ENCODE measurements at regions not wholly inside any gene's neighbourhood (a gene's known extent, or its start where the extent isn't known, plus 50 kb on each side); places are given as distances from the start of the nearest gene placed in this dataset.

DNA sequence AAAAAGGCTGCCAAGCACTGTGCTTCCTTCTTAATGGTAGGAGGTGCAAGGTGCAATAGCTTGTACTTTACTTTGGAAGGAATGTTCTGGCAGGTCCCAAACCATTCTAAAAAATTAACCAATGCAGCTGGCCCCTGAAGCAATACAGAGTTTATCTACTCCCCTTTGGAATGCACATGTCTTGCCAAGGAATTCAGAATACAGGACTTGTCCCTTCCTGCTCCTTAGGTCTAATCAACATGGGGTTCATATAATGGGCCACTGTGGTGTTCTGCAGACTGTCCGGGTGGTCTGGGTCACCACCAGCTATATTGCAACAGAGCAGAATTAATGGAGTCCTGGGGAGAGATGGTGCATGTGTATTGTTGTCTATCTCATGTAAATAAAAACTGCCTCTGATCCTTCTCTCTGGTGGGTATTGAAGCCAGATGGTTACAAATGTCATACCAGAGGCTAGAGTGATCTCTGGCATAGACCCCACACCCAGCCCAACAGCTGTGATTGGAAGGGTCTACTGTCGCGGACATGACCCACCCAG is 112.8 kb downstream of the RIPK4 start:
- H3K27ac ChIP-seq = no peak overlapping the region
- 85 to 91% methylated on average over 3 of the region's 3 CpGs for WGBS, 2 donors

DNA sequence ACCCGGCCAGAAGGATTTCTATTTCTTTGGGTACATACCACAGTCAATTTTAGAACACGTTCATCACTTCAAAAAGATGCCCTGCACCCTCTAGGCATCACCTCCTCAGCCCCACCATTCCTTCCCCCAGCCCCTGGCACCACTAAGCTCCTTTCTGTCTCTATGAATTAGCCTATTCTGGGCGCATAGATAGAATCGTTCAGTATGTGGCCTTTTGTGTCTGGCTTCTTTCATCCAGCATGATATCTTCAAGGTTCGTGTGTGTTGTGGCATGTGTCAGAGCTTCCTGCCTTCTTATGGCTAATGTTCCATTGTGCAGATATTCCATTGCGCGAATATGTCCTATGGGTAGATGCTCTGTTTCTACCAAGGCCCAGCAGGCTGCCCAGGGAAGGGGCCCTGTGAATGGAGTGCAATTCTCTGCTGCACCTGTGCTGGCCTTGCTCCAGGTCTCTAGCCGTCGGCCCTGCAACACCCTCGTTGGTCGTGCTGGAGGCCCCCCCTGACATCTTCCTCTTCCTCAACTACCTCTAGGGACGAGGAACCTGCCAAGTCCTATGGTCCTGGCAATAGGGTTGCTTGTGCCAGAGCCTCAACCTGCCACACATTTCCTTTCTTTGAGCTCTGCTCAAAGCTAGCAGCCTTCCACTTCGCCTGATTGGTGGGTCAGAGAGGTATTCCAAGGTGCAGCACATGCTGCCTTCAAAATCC is 113.5 kb downstream of the RIPK4 start:
- intact Hi-C loops (cut with DNase I) = no loop called here
- TF ChIP-seq, protein P1, sequence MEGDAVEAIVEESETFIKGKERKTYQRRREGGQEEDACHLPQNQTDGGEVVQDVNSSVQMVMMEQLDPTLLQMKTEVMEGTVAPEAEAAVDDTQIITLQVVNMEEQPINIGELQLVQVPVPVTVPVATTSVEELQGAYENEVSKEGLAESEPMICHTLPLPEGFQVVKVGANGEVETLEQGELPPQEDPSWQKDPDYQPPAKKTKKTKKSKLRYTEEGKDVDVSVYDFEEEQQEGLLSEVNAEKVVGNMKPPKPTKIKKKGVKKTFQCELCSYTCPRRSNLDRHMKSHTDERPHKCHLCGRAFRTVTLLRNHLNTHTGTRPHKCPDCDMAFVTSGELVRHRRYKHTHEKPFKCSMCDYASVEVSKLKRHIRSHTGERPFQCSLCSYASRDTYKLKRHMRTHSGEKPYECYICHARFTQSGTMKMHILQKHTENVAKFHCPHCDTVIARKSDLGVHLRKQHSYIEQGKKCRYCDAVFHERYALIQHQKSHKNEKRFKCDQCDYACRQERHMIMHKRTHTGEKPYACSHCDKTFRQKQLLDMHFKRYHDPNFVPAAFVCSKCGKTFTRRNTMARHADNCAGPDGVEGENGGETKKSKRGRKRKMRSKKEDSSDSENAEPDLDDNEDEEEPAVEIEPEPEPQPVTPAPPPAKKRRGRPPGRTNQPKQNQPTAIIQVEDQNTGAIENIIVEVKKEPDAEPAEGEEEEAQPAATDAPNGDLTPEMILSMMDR (IDR thresholded peaks at IDR 0.05) = no peak
- TF ChIP-seq POLR2A (IDR thresholded peaks at IDR 0.05) = no peak
- DNase-seq = no peak
- Histone ChIP-seq H3K9me3 (no peaks in the 10 kb centered on the region), H3K36me3 (no peaks in the 10 kb centered on the region), H3K4me1 (peaks cover 11 to 35% of the 10 kb centered on the region in 2 donors), H3K4me3 (replicated peaks in 1 of 3) (no peak overlapping the region), H3K27ac (no peak overlapping the region), H3K27me3 (no peaks in the 10 kb centered on the region)
- 71 to 93% methylated on average over 9 to 13 of the region's 13 CpGs for WGBS, 2 donors

More for the DNA sequence above, 112.8 kb downstream of the RIPK4 start:
- no peaks in the 10 kb centered on the region for H3K9me3 ChIP-seq
- H3K36me3 ChIP-seq = no peaks in the 10 kb centered on the region
- intact Hi-C loops (cut with DNase I) = no loop called here
- H3K4me3 ChIP-seq (replicated peaks in 1 of 3) = no peak overlapping the region
- DNase-seq = no peak
- no peaks in the 10 kb centered on the region for H3K27me3 ChIP-seq
- TF ChIP-seq, protein P1 (IDR thresholded peaks at IDR 0.05) = no peak
- no peak for TF ChIP-seq POLR2A (IDR thresholded peaks at IDR 0.05)
- peaks cover 4 to 28% of the 10 kb centered on the region in 2 donors for H3K4me1 ChIP-seq

DNA sequence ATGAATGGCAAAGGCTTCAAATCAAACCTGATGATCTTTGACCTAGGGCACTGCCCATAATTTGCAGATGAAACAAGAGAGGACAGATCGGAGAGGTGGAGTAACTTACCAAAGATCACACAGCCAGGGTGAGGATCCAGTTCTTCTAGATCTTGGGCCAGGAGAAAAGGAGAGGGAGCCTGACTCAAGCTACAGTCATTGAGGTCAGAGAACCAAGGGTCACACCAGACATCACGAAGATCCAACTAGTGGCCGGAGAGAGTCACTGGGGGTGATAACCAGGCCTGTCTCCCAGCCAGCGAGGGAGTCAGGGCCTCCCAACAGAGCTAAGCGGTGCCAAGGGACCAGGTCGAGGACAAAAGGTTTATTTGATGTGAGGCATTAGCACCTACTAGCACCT is 115.0 kb downstream of the RIPK4 start:
- TF ChIP-seq POLR2A (IDR thresholded peaks at IDR 0.05) = no peak
- TF ChIP-seq, protein P1 (IDR thresholded peaks at IDR 0.05) = no peak
- Histone ChIP-seq H3K4me1 (peaks cover 20 to 41% of the 10 kb centered on the region in 2 donors), H3K36me3 (no peaks in the 10 kb centered on the region), H3K27me3 (no peaks in the 10 kb centered on the region), H3K27ac (no peak overlapping the region), H3K4me3 (replicated peaks in 1 of 3) (no peak overlapping the region), H3K9me3 (no peaks in the 10 kb centered on the region)
- no peak for DNase-seq
- intact Hi-C loops (cut with DNase I) = no loop called here
- 89 to 91% methylated on average over 6 of the region's 6 CpGs for WGBS, 2 donors

DNA sequence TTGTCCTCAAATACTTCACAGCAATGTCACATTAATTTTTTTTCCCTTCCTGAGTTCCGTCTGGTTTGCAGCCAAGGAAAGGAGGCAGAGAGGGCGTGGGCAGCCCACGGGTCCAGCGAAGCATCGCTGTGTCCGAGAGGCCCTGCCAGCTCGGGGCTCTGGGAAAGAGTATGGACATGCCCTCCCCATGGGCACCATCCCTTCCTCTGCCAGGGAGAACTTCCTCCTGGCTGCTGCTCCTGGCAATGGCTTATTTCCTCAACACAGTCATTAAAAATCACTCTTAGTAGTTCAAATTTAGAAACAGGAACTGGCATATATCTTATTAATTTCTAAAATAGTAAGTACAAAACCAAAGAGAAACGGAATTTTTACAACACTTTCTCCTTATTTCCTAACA is 115.4 kb downstream of the RIPK4 start:
- Histone ChIP-seq H3K9me3 (no peaks in the 10 kb centered on the region), H3K4me3 (replicated peaks in 1 of 3) (no peak overlapping the region), H3K27ac (no peak overlapping the region), H3K4me1 (peaks cover 20 to 41% of the 10 kb centered on the region in 2 donors), H3K36me3 (no peaks in the 10 kb centered on the region), H3K27me3 (no peaks in the 10 kb centered on the region)
- no peak for TF ChIP-seq POLR2A (IDR thresholded peaks at IDR 0.05)
- TF ChIP-seq, protein P1 (IDR thresholded peaks at IDR 0.05) = no peak
- WGBS, 2 donors = 36 to 48% methylated on average over 8 of the region's 8 CpGs
- DNase-seq = peak; percentile 28 to 40
- intact Hi-C loops (cut with DNase I) = no loop called here

DNA sequence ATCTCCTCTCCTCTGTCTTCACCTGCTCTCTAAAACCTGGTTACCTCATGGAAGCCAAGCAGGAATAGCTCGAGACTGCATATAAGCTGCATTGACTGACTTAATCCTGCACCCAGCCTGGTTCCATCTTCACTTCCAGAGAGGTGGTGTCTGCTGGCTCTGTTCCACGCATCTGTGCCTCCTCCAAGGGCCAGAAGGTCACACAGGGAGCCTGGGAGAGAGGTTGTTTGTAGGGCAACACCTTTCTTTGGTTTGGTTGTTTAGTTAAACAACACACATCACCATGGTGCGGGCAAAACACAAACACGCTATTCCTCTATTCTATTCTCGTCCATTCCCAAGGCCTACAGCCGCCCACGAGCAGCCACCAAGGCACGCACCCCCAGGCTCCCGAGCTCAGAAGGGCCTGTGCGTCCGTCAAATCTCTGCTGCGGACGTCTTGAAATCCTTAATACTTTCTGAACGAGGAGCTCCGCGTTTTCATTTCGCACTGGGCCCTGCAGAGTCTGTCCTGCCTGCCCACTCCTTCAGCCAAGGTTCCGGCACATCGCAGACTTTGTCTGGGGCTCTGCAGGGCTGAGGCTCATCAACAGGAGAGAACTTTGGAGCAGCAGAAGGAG is 116.2 kb downstream of the RIPK4 start:
- intact Hi-C loops (cut with DNase I) = no loop called here
- Histone ChIP-seq H3K27ac (no peak overlapping the region), H3K4me3 (replicated peaks in 1 of 3) (no peak overlapping the region), H3K27me3 (no peaks in the 10 kb centered on the region), H3K4me1 (peaks cover 20 to 41% of the 10 kb centered on the region in 2 donors), H3K36me3 (no peaks in the 10 kb centered on the region), H3K9me3 (no peaks in the 10 kb centered on the region)
- TF ChIP-seq POLR2A (IDR thresholded peaks at IDR 0.05) = no peak
- TF ChIP-seq, protein P1 (IDR thresholded peaks at IDR 0.05) = no peak
- WGBS, 2 donors = 83 to 89% methylated on average over 19 of the region's 19 CpGs
- no peak for DNase-seq

Data from thyroid gland (tissue), 4 donors.